Fibroblast of mammary gland (primary cell): ENCODE measurements at regions not wholly inside any gene's neighbourhood (a gene's known extent, or its start where the extent isn't known, plus 50 kb on each side); places are given as distances from the start of the nearest gene placed in this dataset.

ENCODE experiments used
- DNase-seq: peaks from one replicate; pipeline ENCODE4 v3.0.0-alpha.2; 2010; ENCODE audit warnings: low read depth
- H3K4me3 ChIP-seq: 2 replicates; pipeline ENCODE4 v1.5.1; 2011; ENCODE audit warnings: low read depth, mild to moderate bottlenecking, low read length, moderate library complexity; ENCODE audit not compliant: control insufficient read depth
- CTCF ChIP-seq: conservative IDR thresholded peaks from 2 replicates; pipeline ENCODE4 v1.5.1; 2011; ENCODE audit warnings: low read depth, low read length, inconsistent platforms; ENCODE audit not compliant: control insufficient read depth, insufficient read depth

- no peak for DNase-seq
- TF ChIP-seq CTCF, result no peak
- H3K4me3 ChIP-seq, result no peak overlapping the region
Measured at GRCh38 chr12:4084573-4084972, 189.0 kb upstream of the CCND2 start.

- TF ChIP-seq CTCF, result no peak
- no peak overlapping the region for H3K4me3 ChIP-seq
- DNase-seq, result no peak
Measured at GRCh38 chr12:4082809-4083403, 190.7 kb upstream of the CCND2 start.

- no peak for TF ChIP-seq CTCF
- no peak overlapping the region for H3K4me3 ChIP-seq
- DNase-seq, result no peak
Measured at GRCh38 chr12:4080213-4080612, 193.3 kb upstream of the CCND2 start.

- no peak overlapping the region for H3K4me3 ChIP-seq
- no peak for TF ChIP-seq CTCF
- DNase-seq, result no peak
Measured at GRCh38 chr12:4074129-4074528, 199.4 kb upstream of the CCND2 start.

GRCh38 chr12:4069670-4070010 is 196.4 kb upstream of the PARP11 start:
- no peak overlapping the region for H3K4me3 ChIP-seq
- DNase-seq, result no peak
- TF ChIP-seq CTCF, result no peak

- peak; percentile 2 for DNase-seq
- no peak overlapping the region for H3K4me3 ChIP-seq
- TF ChIP-seq CTCF, result no peak
Measured at GRCh38 chr12:4068981-4069669, 195.9 kb upstream of the PARP11 start.

- no peak overlapping the region for H3K4me3 ChIP-seq
Measured at GRCh38 chr12:4064008-4064407, 190.8 kb upstream of the PARP11 start.

More at GRCh38 chr12:4064008-4064407, 190.8 kb upstream of the PARP11 start:
- TF ChIP-seq CTCF, result no peak
- no peak for DNase-seq
